ENCODE measurements at regions not wholly inside any gene's neighbourhood (a gene's known extent, or its start where the extent isn't known, plus 50 kb on each side); places are given as distances from the start of the nearest gene placed in this dataset.
"Not testable (repeated sequence)": the region's sequence is repeated elsewhere in the genome, so short reads cannot be mapped to it uniquely, and the experiment has no call there.

GRCh38 chr5:29203049-29203448 is 1990.4 kb upstream of the CDH6 start:
- Mint-ChIP-seq H3K4me3 (no peak overlapping the region), H3K9me3 (no peaks in the 10 kb centered on the region), H3K4me1 (no peaks in the 10 kb centered on the region), H3K27ac (no peak overlapping the region), H3K36me3 (no peaks in the 10 kb centered on the region), H3K27me3 (ENCODE audit: insufficient read depth, low read depth) (no peaks in the 10 kb centered on the region)
- Histone ChIP-seq H3K4me1 (no peaks in the 10 kb centered on the region), H2AFZ (replicated peaks) (no peak overlapping the region), H3F3A (ENCODE audit: low read depth) (no peaks in the 10 kb centered on the region), H3K9me3 (ENCODE audit: low read depth) (no peaks in the 10 kb centered on the region), H3K9ac (no peak overlapping the region), H3K4me3 (no peak overlapping the region), H3K36me3 (no peaks in the 10 kb centered on the region), H3K79me2 (ENCODE audit: low read depth) (no peaks in the 10 kb centered on the region), H4K20me1 (ENCODE audit: low read depth) (no peaks in the 10 kb centered on the region), H3K27ac (no peak overlapping the region), H3K4me2 (no peak overlapping the region), H3K27me3 (no peaks in the 10 kb centered on the region)
- TF ChIP-seq EZH2phosphoT487 (IDR thresholded peaks at IDR 0.05): no peak
- TF ChIP-seq CTCF (IDR thresholded peaks at IDR 0.05): no peak
- no peak for TF ChIP-seq EZH2 (IDR thresholded peaks at IDR 0.05)
- DNase-seq (ENCODE audit: low spot score): no peak

- no peaks in the 10 kb centered on the region for H3K9me3 Mint-ChIP-seq
- H3K27me3 ChIP-seq: no peaks in the 10 kb centered on the region
- no peak overlapping the region for H2AFZ ChIP-seq (replicated peaks)
- no peaks in the 10 kb centered on the region for H4K20me1 ChIP-seq (ENCODE audit: low read depth)
- no peak overlapping the region for H3K4me2 ChIP-seq
- DNase-seq (ENCODE audit: low spot score): no peak
- no peaks in the 10 kb centered on the region for H3K79me2 ChIP-seq (ENCODE audit: low read depth)
- TF ChIP-seq CTCF (IDR thresholded peaks at IDR 0.05) (no peak), EZH2 (IDR thresholded peaks at IDR 0.05) (no peak), EZH2phosphoT487 (IDR thresholded peaks at IDR 0.05) (no peak)
- no peak overlapping the region for H3K27ac Mint-ChIP-seq
- H3K4me1 ChIP-seq: no peaks in the 10 kb centered on the region
- H3K36me3 ChIP-seq: no peaks in the 10 kb centered on the region
- H3K27ac ChIP-seq: no peak overlapping the region
- no peak overlapping the region for H3K4me3 Mint-ChIP-seq
- no peaks in the 10 kb centered on the region for H3K27me3 Mint-ChIP-seq (ENCODE audit: insufficient read depth, low read depth)
- no peaks in the 10 kb centered on the region for H3K36me3 Mint-ChIP-seq
- H3K4me1 Mint-ChIP-seq: no peaks in the 10 kb centered on the region
- H3K9ac ChIP-seq: no peak overlapping the region
- no peaks in the 10 kb centered on the region for H3K9me3 ChIP-seq (ENCODE audit: low read depth)
- no peak overlapping the region for H3K4me3 ChIP-seq
- no peaks in the 10 kb centered on the region for H3F3A ChIP-seq (ENCODE audit: low read depth)
Observed at GRCh38 chr5:29197631-29198454, 1995.6 kb upstream of the CDH6 start.

- Histone ChIP-seq H4K20me1 (ENCODE audit: low read depth) (no peaks in the 10 kb centered on the region), H3K9ac (no peak overlapping the region), H3F3A (ENCODE audit: low read depth) (no peaks in the 10 kb centered on the region), H3K27ac (no peak overlapping the region), H2AFZ (replicated peaks) (peak overlapping the region; percentile 79), H3K4me1 (no peaks in the 10 kb centered on the region), H3K4me2 (no peak overlapping the region), H3K4me3 (no peak overlapping the region), H3K9me3 (ENCODE audit: low read depth) (no peaks in the 10 kb centered on the region), H3K79me2 (ENCODE audit: low read depth) (no peaks in the 10 kb centered on the region), H3K27me3 (no peaks in the 10 kb centered on the region), H3K36me3 (no peaks in the 10 kb centered on the region)
- Mint-ChIP-seq H3K27ac (no peak overlapping the region), H3K9me3 (no peaks in the 10 kb centered on the region), H3K27me3 (ENCODE audit: insufficient read depth, low read depth) (no peaks in the 10 kb centered on the region), H3K4me1 (no peaks in the 10 kb centered on the region), H3K4me3 (no peak overlapping the region), H3K36me3 (no peaks in the 10 kb centered on the region)
- DNase-seq (ENCODE audit: low spot score): no peak
- no peak for TF ChIP-seq EZH2 (IDR thresholded peaks at IDR 0.05)
- no peak for TF ChIP-seq CTCF (IDR thresholded peaks at IDR 0.05)
- no peak for TF ChIP-seq EZH2phosphoT487 (IDR thresholded peaks at IDR 0.05)
Observed at GRCh38 chr5:29193972-29194371, 1999.5 kb upstream of the CDH6 start.

GRCh38 chr5:29191269-29192048 is 2002.0 kb upstream of the CDH6 start:
- not testable (repeated sequence) for H3K79me2 ChIP-seq (ENCODE audit: low read depth); H3K4me1 ChIP-seq; H3F3A ChIP-seq (ENCODE audit: low read depth); H3K27me3 ChIP-seq; H3K9me3 Mint-ChIP-seq; H3K27ac ChIP-seq; H3K27ac Mint-ChIP-seq; H2AFZ ChIP-seq (replicated peaks); H3K9me3 ChIP-seq (ENCODE audit: low read depth); H3K9ac ChIP-seq; H3K4me3 Mint-ChIP-seq; H3K4me3 ChIP-seq; DNase-seq (ENCODE audit: low spot score); H4K20me1 ChIP-seq (ENCODE audit: low read depth); H3K36me3 Mint-ChIP-seq; H3K36me3 ChIP-seq; H3K4me1 Mint-ChIP-seq; H3K27me3 Mint-ChIP-seq (ENCODE audit: insufficient read depth, low read depth); H3K4me2 ChIP-seq

GRCh38 chr5:29190398-29190797 is 2003.1 kb upstream of the CDH6 start:
- not testable (repeated sequence) for H4K20me1 ChIP-seq (ENCODE audit: low read depth); H3K27me3 Mint-ChIP-seq (ENCODE audit: insufficient read depth, low read depth); H3K79me2 ChIP-seq (ENCODE audit: low read depth); H3K27ac Mint-ChIP-seq; H3K4me1 ChIP-seq; H3K9ac ChIP-seq; H3K9me3 Mint-ChIP-seq; H3K36me3 ChIP-seq; H3K36me3 Mint-ChIP-seq; H3K4me2 ChIP-seq; H3K4me1 Mint-ChIP-seq; H3K27ac ChIP-seq; H3K27me3 ChIP-seq; H3K4me3 ChIP-seq; H2AFZ ChIP-seq (replicated peaks); H3K9me3 ChIP-seq (ENCODE audit: low read depth); H3F3A ChIP-seq (ENCODE audit: low read depth); H3K4me3 Mint-ChIP-seq; DNase-seq (ENCODE audit: low spot score)
